ENCODE measurements at regions not wholly inside any gene's neighbourhood (a gene's known extent, or its start where the extent isn't known, plus 50 kb on each side); places are given as distances from the start of the nearest gene placed in this dataset.

GRCh38 chr13:55606045-55606665, 1534.6 kb upstream of the PRR20A start:
- TF ChIP-seq CTCF (IDR thresholded peaks at IDR 0.05; ENCODE audit: extremely low read depth in 1 of 2, insufficient read depth in 1 of 2, low read depth in 1 of 2, low read length in 2 of 2) (no peak), POLR2AphosphoS5 (IDR thresholded peaks at IDR 0.05; ENCODE audit: insufficient read depth, low read depth, low read length) (no peak), EZH2 (IDR thresholded peaks at IDR 0.05; ENCODE audit: borderline replicate concordance, low read depth, low read length, severe bottlenecking) (no peak), MAX (IDR thresholded peaks at IDR 0.05; ENCODE audit: insufficient read depth, insufficient read length) (no peak), POLR2A (IDR thresholded peaks at IDR 0.05; ENCODE audit: low read depth, low read length) (no peak), JUN (IDR thresholded peaks at IDR 0.05; ENCODE audit: borderline replicate concordance, insufficient read depth, insufficient read length, low read depth) (no peak), FOS (IDR thresholded peaks at IDR 0.05; ENCODE audit: borderline replicate concordance, insufficient read depth, low read length) (no peak), MYC (IDR thresholded peaks at IDR 0.05; ENCODE audit: low read depth, low read length) (no peak)
